ENCODE measurements at regions not wholly inside any gene's neighbourhood (a gene's known extent, or its start where the extent isn't known, plus 50 kb on each side); places are given as distances from the start of the nearest gene placed in this dataset.

GRCh38 chr6:85252552-85252951 is 197.3 kb upstream of the NT5E start:
- CTCF ChIA-PET: no interaction called here
- Histone ChIP-seq H3K4me3 (ENCODE audit: low read depth, low read length) (no peak overlapping the region), H3K36me3 (ENCODE audit: control insufficient read depth, insufficient read depth, low read length) (no peaks in the 10 kb centered on the region), H3K27me3 (replicated peaks; ENCODE audit: control insufficient read depth, insufficient read depth, low read length) (no peaks in the 10 kb centered on the region), H3K4me1 (no peaks in the 10 kb centered on the region), H3K9me3 (no peaks in the 10 kb centered on the region)
- H3K27ac Mint-ChIP-seq (ENCODE audit: unreplicated experiment): no peak overlapping the region
- peaks cover 9% of the 10 kb centered on the region for H3K9me3 Mint-ChIP-seq (ENCODE audit: unreplicated experiment)
- intact Hi-C loops (cut with micrococcal nuclease; ENCODE audit: unreplicated experiment): no loop called here
- BruUV-seq (replicated peaks): no TSS peak
- H3K4me1 Mint-ChIP-seq (ENCODE audit: low read depth, unreplicated experiment): no peaks in the 10 kb centered on the region
- TF ChIP-seq, protein P1, sequence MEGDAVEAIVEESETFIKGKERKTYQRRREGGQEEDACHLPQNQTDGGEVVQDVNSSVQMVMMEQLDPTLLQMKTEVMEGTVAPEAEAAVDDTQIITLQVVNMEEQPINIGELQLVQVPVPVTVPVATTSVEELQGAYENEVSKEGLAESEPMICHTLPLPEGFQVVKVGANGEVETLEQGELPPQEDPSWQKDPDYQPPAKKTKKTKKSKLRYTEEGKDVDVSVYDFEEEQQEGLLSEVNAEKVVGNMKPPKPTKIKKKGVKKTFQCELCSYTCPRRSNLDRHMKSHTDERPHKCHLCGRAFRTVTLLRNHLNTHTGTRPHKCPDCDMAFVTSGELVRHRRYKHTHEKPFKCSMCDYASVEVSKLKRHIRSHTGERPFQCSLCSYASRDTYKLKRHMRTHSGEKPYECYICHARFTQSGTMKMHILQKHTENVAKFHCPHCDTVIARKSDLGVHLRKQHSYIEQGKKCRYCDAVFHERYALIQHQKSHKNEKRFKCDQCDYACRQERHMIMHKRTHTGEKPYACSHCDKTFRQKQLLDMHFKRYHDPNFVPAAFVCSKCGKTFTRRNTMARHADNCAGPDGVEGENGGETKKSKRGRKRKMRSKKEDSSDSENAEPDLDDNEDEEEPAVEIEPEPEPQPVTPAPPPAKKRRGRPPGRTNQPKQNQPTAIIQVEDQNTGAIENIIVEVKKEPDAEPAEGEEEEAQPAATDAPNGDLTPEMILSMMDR (IDR thresholded peaks at IDR 0.05; ENCODE audit: insufficient read depth in 1 of 2, low read depth in 1 of 2, low read length in 1 of 2, severe bottlenecking in 1 of 2, unreplicated experiment in 1 of 2): no peak
- POLR2A ChIA-PET: no interaction called here
- H3K36me3 Mint-ChIP-seq (ENCODE audit: insufficient read depth, unreplicated experiment): no peaks in the 10 kb centered on the region
- H3K27me3 Mint-ChIP-seq (ENCODE audit: insufficient read depth, unreplicated experiment): peaks cover 7% of the 10 kb centered on the region
- no peak overlapping the region for H3K4me3 Mint-ChIP-seq (ENCODE audit: unreplicated experiment)
- DNase-seq: no peak

GRCh38 chr6:85252085-85252484 is 197.8 kb upstream of the NT5E start:
- H3K9me3 ChIP-seq: no peaks in the 10 kb centered on the region
- no peak for DNase-seq
- Mint-ChIP-seq H3K4me1 (ENCODE audit: low read depth, unreplicated experiment) (no peaks in the 10 kb centered on the region), H3K27ac (ENCODE audit: unreplicated experiment) (no peak overlapping the region), H3K27me3 (ENCODE audit: insufficient read depth, unreplicated experiment) (peaks cover 7% of the 10 kb centered on the region), H3K4me3 (ENCODE audit: unreplicated experiment) (no peak overlapping the region), H3K36me3 (ENCODE audit: insufficient read depth, unreplicated experiment) (no peaks in the 10 kb centered on the region), H3K9me3 (ENCODE audit: unreplicated experiment) (peaks cover 9% of the 10 kb centered on the region)
- no peak overlapping the region for H3K4me3 ChIP-seq (ENCODE audit: low read depth, low read length)
- no peaks in the 10 kb centered on the region for H3K36me3 ChIP-seq (ENCODE audit: control insufficient read depth, insufficient read depth, low read length)
- no peaks in the 10 kb centered on the region for H3K4me1 ChIP-seq
- TF ChIP-seq, protein P1 (IDR thresholded peaks at IDR 0.05; ENCODE audit: insufficient read depth in 1 of 2, low read depth in 1 of 2, low read length in 1 of 2, severe bottlenecking in 1 of 2, unreplicated experiment in 1 of 2): no peak
- CTCF ChIA-PET: interaction anchor here (0.6 kb wide), 1 partner anchor 1243 kb away, joined by 4 read pairs; no protein-coding TSS in a partner anchor
- intact Hi-C loops (cut with micrococcal nuclease; ENCODE audit: unreplicated experiment): no loop called here
- POLR2A ChIA-PET: no interaction called here
- no TSS peak for BruUV-seq (replicated peaks)
- no peaks in the 10 kb centered on the region for H3K27me3 ChIP-seq (replicated peaks; ENCODE audit: control insufficient read depth, insufficient read depth, low read length)

- no peaks in the 10 kb centered on the region for H3K36me3 ChIP-seq (ENCODE audit: control insufficient read depth, insufficient read depth, low read length)
- no peaks in the 10 kb centered on the region for H3K4me1 ChIP-seq
- no peak for DNase-seq
- no peaks in the 10 kb centered on the region for H3K9me3 ChIP-seq
- intact Hi-C loops (cut with micrococcal nuclease; ENCODE audit: unreplicated experiment): no loop called here
- no peaks in the 10 kb centered on the region for H3K4me1 Mint-ChIP-seq (ENCODE audit: low read depth, unreplicated experiment)
- CTCF ChIA-PET: no interaction called here
- no peak overlapping the region for H3K4me3 ChIP-seq (ENCODE audit: low read depth, low read length)
- TF ChIP-seq, protein P1 (IDR thresholded peaks at IDR 0.05; ENCODE audit: insufficient read depth in 1 of 2, low read depth in 1 of 2, low read length in 1 of 2, severe bottlenecking in 1 of 2, unreplicated experiment in 1 of 2): no peak
- H3K27me3 Mint-ChIP-seq (ENCODE audit: insufficient read depth, unreplicated experiment): peaks cover 7% of the 10 kb centered on the region
- no TSS peak for BruUV-seq (replicated peaks)
- H3K9me3 Mint-ChIP-seq (ENCODE audit: unreplicated experiment): peaks cover 9% of the 10 kb centered on the region
- POLR2A ChIA-PET: no interaction called here
- H3K27me3 ChIP-seq (replicated peaks; ENCODE audit: control insufficient read depth, insufficient read depth, low read length): no peaks in the 10 kb centered on the region
- no peaks in the 10 kb centered on the region for H3K36me3 Mint-ChIP-seq (ENCODE audit: insufficient read depth, unreplicated experiment)
- H3K27ac Mint-ChIP-seq (ENCODE audit: unreplicated experiment): no peak overlapping the region
- no peak overlapping the region for H3K4me3 Mint-ChIP-seq (ENCODE audit: unreplicated experiment)
Observed at GRCh38 chr6:85251300-85251699, 198.6 kb upstream of the NT5E start.
